Neural progenitor cell (in vitro differentiated cells): ENCODE measurements at regions not wholly inside any gene's neighbourhood (a gene's known extent, or its start where the extent isn't known, plus 50 kb on each side); places are given as distances from the start of the nearest gene placed in this dataset.

Experiments used
- CTCF ChIP-seq: fragments of 200-600 bp; sonication (generic); IDR thresholded peaks from 2 replicates; pipeline ENCODE4 v1.5.1; 2017; ENCODE audit warnings: antibody characterized with exemption, mild to moderate bottlenecking
- EZH2phosphoT487 ChIP-seq: fragments of 200-600 bp; sonication (generic); IDR thresholded peaks from 2 replicates; pipeline ENCODE4 v1.6.1; 2017; ENCODE audit warnings: antibody characterized with exemption

GRCh38 chr9:18006591-18006990, 427.7 kb downstream of the SH3GL2 start:
- TF ChIP-seq EZH2phosphoT487 (no peak), CTCF (no peak)
